M059J (cell line): ENCODE measurements at regions not wholly inside any gene's neighbourhood (a gene's known extent, or its start where the extent isn't known, plus 50 kb on each side); places are given as distances from the start of the nearest gene placed in this dataset.

Source experiments
- DNase-seq: peaks from one replicate; pipeline ENCODE4 v3.0.0-alpha.2; 2012; ENCODE audit warnings: low read depth

GRCh38 chr5:103938146-103938695 lies 375.6 kb upstream of the NUDT12 start:
- no peak for DNase-seq

DNA sequence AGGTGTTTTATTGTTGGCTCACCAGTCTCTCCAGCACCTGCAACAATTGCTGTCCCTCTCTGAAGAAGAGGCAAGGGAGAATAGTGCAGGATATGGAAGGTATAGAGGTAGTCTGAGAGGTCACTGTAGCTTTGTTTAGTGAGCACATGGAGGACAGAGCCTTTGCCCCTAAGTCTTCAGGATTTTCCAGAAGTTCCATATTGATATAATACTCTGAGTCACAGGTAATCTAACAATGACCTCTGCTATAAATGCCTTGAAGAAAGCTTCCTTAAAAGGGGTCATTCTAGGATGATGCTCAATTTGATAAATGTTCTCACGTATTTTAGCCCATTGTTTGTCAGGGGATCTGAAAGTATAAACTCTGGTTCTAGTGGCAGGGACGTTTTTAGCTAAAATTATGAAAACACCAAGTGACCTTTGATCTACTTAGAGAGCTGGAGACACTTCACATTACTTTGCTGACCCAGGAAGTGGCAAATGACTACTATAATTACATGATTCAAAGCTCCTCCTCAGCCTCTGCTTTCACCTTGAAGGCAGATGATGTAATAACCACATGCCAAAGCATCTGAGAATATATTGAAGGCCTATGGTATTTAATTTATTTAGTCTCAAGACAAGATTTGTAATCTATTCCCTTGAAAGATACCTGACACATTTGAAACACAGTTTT lies 366.9 kb upstream of the NUDT12 start:
- peak; percentile 91 for DNase-seq

DNA sequence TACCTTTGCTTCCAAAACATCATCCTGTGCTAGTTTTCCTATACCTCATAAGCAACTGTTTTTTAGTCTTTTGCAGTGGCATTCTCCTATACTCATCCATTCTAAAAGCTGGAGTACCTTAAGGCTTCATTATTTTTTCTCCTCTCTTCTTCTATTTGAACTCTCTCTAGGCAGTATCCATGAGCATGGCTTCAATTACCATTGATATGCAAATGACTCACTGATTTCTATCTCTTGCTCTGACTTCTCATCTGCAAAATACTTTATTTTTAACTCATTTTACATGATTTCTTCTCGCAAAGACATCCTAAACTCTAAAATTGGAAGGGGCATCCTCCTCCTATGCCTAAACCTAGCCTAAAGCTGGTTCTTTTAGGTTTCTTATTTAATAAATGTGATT lies 365.1 kb upstream of the NUDT12 start:
- DNase-seq: peak; percentile 35

- no peak for DNase-seq
Measured at GRCh38 chr5:103923616-103924168, 361.1 kb upstream of the NUDT12 start.

DNA sequence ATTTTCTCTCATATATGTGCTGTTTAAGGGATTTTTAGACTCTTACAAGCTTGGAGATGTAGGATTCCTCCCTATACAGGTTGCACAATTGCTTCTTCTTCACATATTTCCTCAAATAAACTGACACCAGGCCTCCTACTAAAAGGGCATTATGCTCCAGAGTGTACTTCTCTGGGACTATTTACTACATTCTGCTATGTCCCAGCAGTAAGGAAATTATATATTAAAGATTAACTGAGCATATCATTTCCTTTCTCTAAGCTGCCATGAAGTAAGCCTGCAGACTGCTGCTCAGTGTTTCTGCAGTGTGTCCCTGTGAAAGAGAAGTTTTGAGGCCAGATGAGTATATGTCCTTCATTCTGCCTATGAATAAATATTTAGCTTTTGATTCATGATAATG lies 356.9 kb upstream of the NUDT12 start:
- DNase-seq: no peak

DNA sequence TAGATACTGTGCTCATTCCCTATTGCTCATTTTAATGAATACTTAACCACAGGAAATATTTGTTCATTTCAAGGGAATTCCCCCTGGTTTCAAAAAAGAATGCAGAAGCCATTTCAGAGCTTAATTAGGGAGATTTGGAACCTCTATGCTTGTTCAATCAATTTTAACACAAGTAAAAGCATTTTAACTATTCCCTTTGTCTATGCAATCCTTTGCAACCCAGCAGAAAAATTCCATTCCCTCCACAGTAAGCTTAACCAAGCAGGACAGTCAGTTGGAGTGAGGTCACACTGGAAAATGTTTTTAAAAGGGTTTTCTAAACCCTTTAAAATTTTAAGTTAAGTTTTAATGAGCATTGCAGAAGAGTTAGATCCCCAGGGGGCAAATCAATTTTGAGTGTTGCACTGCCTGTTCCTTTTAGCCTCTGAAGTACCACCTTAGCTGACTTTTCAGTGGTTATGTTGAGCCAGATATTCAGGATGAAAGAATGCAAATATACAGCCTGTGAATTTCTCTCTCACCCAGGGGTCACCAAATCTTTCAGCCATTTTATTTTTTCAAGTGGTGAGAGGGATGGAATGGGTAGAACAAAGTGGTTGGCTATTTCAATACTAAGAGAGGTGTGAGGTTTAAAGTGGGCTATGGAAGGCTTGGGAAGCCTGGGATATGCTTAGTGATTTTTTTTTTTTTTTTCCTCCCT lies 356.2 kb upstream of the NUDT12 start:
- DNase-seq: peak; percentile 79

DNA sequence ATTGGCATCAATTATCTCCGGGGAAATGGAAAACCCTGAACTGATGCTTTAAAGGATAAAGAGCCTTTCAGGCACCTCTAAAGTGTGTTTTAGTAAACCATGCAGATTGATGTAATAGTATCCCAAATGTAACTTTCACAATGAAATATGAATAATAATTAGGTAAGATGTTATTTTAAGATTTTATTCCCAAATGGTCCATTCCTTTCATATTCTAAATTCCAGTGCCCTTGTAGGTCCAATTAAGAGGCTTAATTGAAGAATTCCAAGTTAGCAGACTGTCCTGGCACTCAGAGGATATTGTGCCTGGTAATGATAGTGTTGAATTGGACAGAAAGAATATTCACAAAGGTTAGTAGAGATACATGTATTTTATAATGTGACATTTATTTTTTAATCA lies 352.5 kb upstream of the NUDT12 start:
- DNase-seq: no peak

GRCh38 chr5:103910786-103911185 lies 348.2 kb upstream of the NUDT12 start:
- DNase-seq: no peak

- peak; percentile 12 for DNase-seq
Measured at GRCh38 chr5:103910011-103910410, 347.4 kb upstream of the NUDT12 start.

GRCh38 chr5:103909391-103909790 lies 346.8 kb upstream of the NUDT12 start:
- DNase-seq: no peak

DNA sequence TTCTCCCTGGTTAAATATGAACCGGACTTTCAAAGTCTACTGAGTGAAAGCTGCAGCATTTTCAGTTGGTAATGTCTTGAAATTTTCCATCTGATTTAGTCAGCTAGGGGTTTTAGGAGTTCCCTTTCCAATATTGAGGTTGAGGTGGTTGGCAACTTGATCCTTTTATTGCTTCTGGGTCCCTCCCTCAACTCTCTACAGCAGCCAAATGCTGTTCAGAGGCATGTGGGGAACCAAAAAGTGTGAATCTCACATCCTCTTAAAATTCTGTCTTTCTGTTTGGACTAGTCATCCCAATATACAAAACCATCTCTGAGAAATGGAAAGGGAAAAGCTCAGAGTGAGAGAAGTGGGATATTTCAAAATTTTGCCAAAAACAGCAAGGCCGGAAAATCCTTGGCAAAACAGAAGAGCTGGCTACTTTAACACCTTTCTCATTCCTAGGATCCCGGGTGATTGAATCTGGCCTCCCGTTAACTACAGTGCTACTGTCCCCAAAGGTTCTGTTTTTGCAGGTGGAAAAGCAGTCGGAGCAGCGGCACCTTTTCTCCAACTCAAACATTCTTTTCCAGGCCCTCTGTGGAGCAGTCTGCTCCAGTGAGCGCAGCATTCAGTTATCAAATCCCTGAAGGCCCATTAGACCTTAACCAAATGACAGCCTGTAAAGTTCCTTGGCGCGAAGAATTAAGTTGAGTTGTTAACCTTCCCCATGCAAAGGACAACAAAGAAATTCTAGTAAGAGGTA lies 345.9 kb upstream of the NUDT12 start:
- DNase-seq: no peak

DNA sequence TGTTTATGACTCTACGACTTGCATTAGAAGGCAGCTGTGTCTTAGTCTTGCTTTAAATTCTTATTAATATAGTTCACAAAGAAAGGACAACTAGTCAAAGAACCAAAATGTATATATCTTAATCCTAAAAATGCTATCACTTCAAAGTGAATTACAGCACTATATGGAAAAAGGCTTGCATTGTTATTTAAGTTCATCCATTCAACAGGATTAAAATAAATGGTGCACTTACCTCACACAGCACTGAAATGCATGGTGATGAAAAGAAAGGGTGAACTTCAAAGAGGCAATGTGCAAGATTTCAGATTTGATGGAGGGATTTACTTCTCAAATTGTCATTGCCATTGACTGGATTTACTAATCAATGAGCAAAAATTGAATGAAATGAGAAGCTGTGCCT lies 344.4 kb upstream of the NUDT12 start:
- no peak for DNase-seq

DNA sequence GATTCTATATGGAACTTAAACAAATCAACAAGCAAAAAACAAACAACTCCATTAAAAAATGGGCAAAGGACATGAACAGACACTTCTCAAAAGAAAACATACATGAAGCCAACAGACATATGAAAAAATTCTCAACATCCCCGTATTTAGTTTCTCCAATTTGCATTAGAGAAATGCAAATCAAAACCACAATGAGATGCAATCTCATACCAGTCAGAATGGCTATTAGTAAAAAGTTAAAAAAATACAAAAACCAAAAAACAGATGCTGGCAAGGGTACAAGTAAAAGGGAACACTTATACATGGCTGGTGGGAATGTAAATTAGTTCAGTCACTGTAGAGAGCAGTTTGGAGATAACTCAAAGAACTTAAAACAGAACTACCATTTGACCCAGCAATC lies 342.1 kb upstream of the NUDT12 start:
- DNase-seq: no peak

DNA sequence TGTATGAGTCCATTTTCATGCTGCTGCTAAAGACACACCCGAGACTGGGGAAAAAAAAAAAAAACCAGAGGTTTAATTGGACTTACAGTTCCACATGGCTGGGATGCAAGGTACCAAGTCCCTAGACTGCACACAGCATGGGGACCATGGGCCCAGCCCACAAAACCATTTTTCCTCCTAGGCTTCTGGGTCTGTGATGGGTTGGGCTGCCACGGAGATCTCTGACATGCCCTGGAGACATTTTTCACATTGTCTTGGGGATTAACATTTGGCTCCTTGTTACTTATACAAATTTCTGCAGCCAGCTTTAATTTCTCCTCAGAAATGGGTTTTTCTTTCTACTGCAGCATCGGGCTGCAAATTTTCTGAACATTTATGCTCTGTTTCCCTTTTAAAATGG lies 340.3 kb upstream of the NUDT12 start:
- DNase-seq: no peak

- DNase-seq: no peak
Measured at GRCh38 chr5:103901885-103902284, 339.3 kb upstream of the NUDT12 start.

GRCh38 chr5:103896593-103896992 lies 334.0 kb upstream of the NUDT12 start:
- DNase-seq: no peak

DNA sequence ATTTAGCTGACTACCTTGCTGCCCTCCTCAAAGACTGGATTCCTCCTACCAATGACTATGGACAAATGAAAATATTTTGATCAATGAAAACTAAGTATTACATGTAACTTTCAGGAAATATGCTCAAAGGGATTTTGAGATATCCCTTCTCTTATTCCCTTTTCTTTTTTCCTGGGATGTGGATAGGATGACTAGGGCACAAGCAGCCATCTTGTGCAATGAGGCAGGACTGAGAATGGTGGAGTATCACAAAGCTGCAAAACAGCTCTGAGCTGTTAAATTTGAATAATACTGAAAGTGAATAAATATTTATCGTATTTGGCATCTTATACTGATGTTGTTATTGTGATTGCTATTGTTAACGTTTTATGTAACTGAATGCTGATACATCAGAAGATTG lies 333.1 kb upstream of the NUDT12 start:
- no peak for DNase-seq

GRCh38 chr5:103894882-103895281 lies 332.3 kb upstream of the NUDT12 start:
- DNase-seq: peak; percentile 40

DNA sequence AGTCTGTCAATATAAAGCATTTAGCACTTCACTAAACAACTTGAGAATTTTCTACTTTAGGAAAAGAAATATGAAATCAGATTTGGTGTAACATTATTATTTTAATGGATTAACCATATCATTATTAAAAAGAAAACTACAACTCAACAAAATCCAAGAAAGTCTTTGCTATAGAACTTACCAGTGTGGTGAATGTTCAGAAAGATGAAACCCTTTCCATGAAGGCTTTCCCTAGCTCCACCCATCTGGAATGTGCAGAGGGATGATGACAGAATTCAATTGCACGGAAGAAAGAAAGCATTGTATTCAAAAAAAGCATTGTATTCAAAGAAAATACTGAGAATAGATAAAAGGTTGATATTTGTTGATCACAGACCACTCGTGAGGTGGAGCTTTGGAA lies 328.6 kb upstream of the NUDT12 start:
- DNase-seq: peak; percentile 19

DNA sequence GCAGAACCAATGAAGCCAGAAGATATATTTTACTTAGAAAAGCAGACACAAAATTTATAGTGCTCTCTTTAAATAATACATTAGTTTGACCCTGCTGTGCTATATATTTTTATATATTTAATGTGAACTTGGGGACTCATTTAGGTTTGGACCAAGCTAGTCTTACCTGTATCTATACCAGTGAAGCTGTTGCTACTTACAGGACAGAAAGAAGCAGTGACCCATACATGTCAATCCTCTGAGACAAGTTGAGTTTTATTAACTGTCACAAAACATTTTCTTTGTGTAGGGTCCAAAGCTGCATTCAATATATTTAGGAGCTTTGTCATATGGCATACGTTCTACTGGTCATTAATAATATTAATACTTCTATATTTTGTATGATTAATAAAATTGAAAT lies 327.7 kb upstream of the NUDT12 start:
- DNase-seq: no peak

DNA sequence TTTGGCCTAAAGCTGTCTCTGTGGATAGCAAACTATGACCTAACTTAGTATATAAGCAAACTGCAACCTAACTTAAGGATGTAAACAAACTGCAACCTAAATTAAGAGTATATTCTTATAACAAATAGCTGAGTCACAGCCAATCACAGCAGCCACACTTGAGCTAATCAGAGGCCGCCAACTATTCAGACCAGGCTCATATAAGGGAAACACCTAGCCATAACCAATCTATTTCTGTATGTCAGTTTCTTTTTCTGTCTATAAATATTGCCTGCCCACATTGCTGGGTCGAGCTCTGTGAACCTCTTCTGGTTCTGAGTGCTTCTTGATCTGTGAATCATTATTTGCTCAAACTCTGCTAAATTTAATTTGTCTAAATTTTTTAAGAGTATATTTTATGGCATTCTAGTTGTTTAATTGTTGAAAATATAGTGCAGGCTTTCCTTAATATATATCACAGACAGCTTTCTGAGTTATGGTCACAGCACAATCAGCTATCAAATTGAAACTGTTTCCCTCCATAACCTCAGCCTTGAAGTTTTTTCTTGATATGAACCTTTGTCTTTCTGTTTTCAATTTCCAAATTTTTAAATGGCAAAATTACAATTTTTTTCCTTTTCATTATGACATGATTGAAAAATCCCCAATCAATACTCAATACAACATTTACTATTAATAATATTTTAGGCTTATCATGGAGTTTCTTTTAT lies 327.1 kb upstream of the NUDT12 start:
- DNase-seq: no peak

GRCh38 chr5:103886826-103887225 lies 324.2 kb upstream of the NUDT12 start:
- no peak for DNase-seq
